ENCODE measurements at regions not wholly inside any gene's neighbourhood (a gene's known extent, or its start where the extent isn't known, plus 50 kb on each side); places are given as distances from the start of the nearest gene placed in this dataset.
"Not testable (repeated sequence)": the region's sequence is repeated elsewhere in the genome, so short reads cannot be mapped to it uniquely, and the experiment has no call there.

- not testable (repeated sequence) for H4K20me1 ChIP-seq (ENCODE audit: control insufficient read depth, insufficient read depth, insufficient read length); H3K18ac ChIP-seq (ENCODE audit: insufficient read length, low read depth, low read length); H2BK120ac ChIP-seq (ENCODE audit: low read depth, low read length, poor library complexity, severe bottlenecking); H3K9ac ChIP-seq (ENCODE audit: extremely low read depth, insufficient read length, low read length); H4K91ac ChIP-seq (ENCODE audit: insufficient read length, low read depth, low read length); H3T11ph ChIP-seq (ENCODE audit: low read length); H2BK15ac ChIP-seq (ENCODE audit: low read depth, low read length); H2AFZ ChIP-seq (ENCODE audit: low read length); H3K23me2 ChIP-seq (ENCODE audit: insufficient read length, low read depth, low read length, poor library complexity, severe bottlenecking); H3K4me2 ChIP-seq (ENCODE audit: insufficient read depth, insufficient read length, low read length); H3K79me2 ChIP-seq (ENCODE audit: insufficient read depth, low read length); H3K56ac ChIP-seq (ENCODE audit: insufficient read length, low read depth, low read length); H4K8ac ChIP-seq (replicated peaks; ENCODE audit: insufficient read length, low read depth, low read length); H4K5ac ChIP-seq (ENCODE audit: insufficient read length, low read depth, low read length); H2BK20ac ChIP-seq (ENCODE audit: low read depth, low read length, poor library complexity, severe bottlenecking); DNase-seq; H3K27me3 ChIP-seq (ENCODE audit: insufficient read depth, low read length); H3K4me3 Mint-ChIP-seq; H3K4ac ChIP-seq (ENCODE audit: low read depth, low read length); H3K79me1 ChIP-seq (ENCODE audit: insufficient read depth, low read depth, low read length, poor library complexity, severe bottlenecking); H3K4me1 ChIP-seq (ENCODE audit: insufficient read depth, low read length); H3K27ac Mint-ChIP-seq; H3K9me3 ChIP-seq (ENCODE audit: control insufficient read depth, low read depth, low read length); H3K14ac ChIP-seq (ENCODE audit: insufficient read depth, low read length); H2BK5ac ChIP-seq (ENCODE audit: insufficient read length, low read length); H3K27me3 Mint-ChIP-seq (ENCODE audit: low read depth); H3K23ac ChIP-seq (ENCODE audit: insufficient read length, low read depth, low read length); H2AK5ac ChIP-seq (ENCODE audit: insufficient read length, low read length); H3K27ac ChIP-seq (ENCODE audit: insufficient read length, low read depth, low read length); H2BK12ac ChIP-seq (ENCODE audit: insufficient read length, low read depth, low read length)
- H3K36me3 Mint-ChIP-seq (ENCODE audit: insufficient read depth in 1 of 3, low read depth in 3 of 3), result peaks cover 26 to 39% (median 30%) of the 10 kb centered on the region in 3 experiments
- H3K9me3 Mint-ChIP-seq, result peaks cover 37 to 42% of the 10 kb centered on the region in 2 experiments
- WGBS (ENCODE audit: extremely low coverage, insufficient read length, low lambda C conversion rate), result no CpG with 5 or more reads among the region's 15 CpGs
- H3K4me1 Mint-ChIP-seq, result peaks cover 10 to 15% of the 10 kb centered on the region in 2 experiments
Measured at GRCh38 chr7:6958371-6958770, 132.3 kb upstream of the CCZ1B start.

- not testable (repeated sequence) for H3K18ac ChIP-seq (ENCODE audit: insufficient read length, low read depth, low read length); H2BK12ac ChIP-seq (ENCODE audit: insufficient read length, low read depth, low read length); H3K9ac ChIP-seq (ENCODE audit: extremely low read depth, insufficient read length, low read length); H3K27me3 ChIP-seq (ENCODE audit: insufficient read depth, low read length); H2BK5ac ChIP-seq (ENCODE audit: insufficient read length, low read length); H2BK20ac ChIP-seq (ENCODE audit: low read depth, low read length, poor library complexity, severe bottlenecking); H3K23ac ChIP-seq (ENCODE audit: insufficient read length, low read depth, low read length); H3K4me1 ChIP-seq (ENCODE audit: insufficient read depth, low read length); H4K8ac ChIP-seq (replicated peaks; ENCODE audit: insufficient read length, low read depth, low read length); H3K56ac ChIP-seq (ENCODE audit: insufficient read length, low read depth, low read length); H4K91ac ChIP-seq (ENCODE audit: insufficient read length, low read depth, low read length); H3K27me3 Mint-ChIP-seq (ENCODE audit: low read depth); H3K79me1 ChIP-seq (ENCODE audit: insufficient read depth, low read depth, low read length, poor library complexity, severe bottlenecking); DNase-seq; H3K9me3 ChIP-seq (ENCODE audit: control insufficient read depth, low read depth, low read length); H2AK5ac ChIP-seq (ENCODE audit: insufficient read length, low read length); H2BK15ac ChIP-seq (ENCODE audit: low read depth, low read length); H3K4ac ChIP-seq (ENCODE audit: low read depth, low read length); H4K5ac ChIP-seq (ENCODE audit: insufficient read length, low read depth, low read length); H2BK120ac ChIP-seq (ENCODE audit: low read depth, low read length, poor library complexity, severe bottlenecking); H3K4me3 Mint-ChIP-seq; H3K4me2 ChIP-seq (ENCODE audit: insufficient read depth, insufficient read length, low read length); H3T11ph ChIP-seq (ENCODE audit: low read length); H4K20me1 ChIP-seq (ENCODE audit: control insufficient read depth, insufficient read depth, insufficient read length); H3K14ac ChIP-seq (ENCODE audit: insufficient read depth, low read length); H3K23me2 ChIP-seq (ENCODE audit: insufficient read length, low read depth, low read length, poor library complexity, severe bottlenecking); H3K27ac ChIP-seq (ENCODE audit: insufficient read length, low read depth, low read length); H3K27ac Mint-ChIP-seq; H3K79me2 ChIP-seq (ENCODE audit: insufficient read depth, low read length); H2AFZ ChIP-seq (ENCODE audit: low read length)
- H3K36me3 Mint-ChIP-seq (ENCODE audit: insufficient read depth in 1 of 3, low read depth in 3 of 3), result peaks cover 26 to 42% (median 33%) of the 10 kb centered on the region in 3 experiments
- peaks cover 41 to 42% of the 10 kb centered on the region in 2 experiments for H3K9me3 Mint-ChIP-seq
- H3K4me1 Mint-ChIP-seq, result peaks cover 8 to 15% of the 10 kb centered on the region in 2 experiments
- WGBS (ENCODE audit: extremely low coverage, insufficient read length, low lambda C conversion rate), result no CpG with 5 or more reads among the region's 4 CpGs
Measured at GRCh38 chr7:6959942-6960341, 133.9 kb upstream of the CCZ1B start.
